Ascending aorta (tissue), 2 donors: ENCODE measurements at regions not wholly inside any gene's neighbourhood (a gene's known extent, or its start where the extent isn't known, plus 50 kb on each side); places are given as distances from the start of the nearest gene placed in this dataset.

Experiments
- DNase-seq, 2 donors: peaks; one replicate each; pipeline ENCODE4 v3.0.0-alpha.2; 2019; ENCODE audit warnings: low spot score in 2 of 2
- H3K27ac ChIP-seq, 2 donors: fragments of 200-600 bp; sonication (generic); one replicate each; pipeline ENCODE4 v1.5.1; 2016 to 2017; ENCODE audit warnings: mild to moderate bottlenecking in 1 of 2
- H3K27me3 ChIP-seq: fragments of 200-600 bp; sonication (generic); one replicate; pipeline ENCODE4 v1.5.1; 2017
- H3K36me3 ChIP-seq, 2 donors: fragments of 200-600 bp; sonication (generic); one replicate each; pipeline ENCODE4 v1.5.1; 2016
- H3K4me1 ChIP-seq, 2 donors: fragments of 200-600 bp; sonication (generic); one replicate each; pipeline ENCODE4 v1.5.1; 2016 to 2017; ENCODE audit warnings: mild to moderate bottlenecking in 1 of 2
- H3K4me3 ChIP-seq, 2 donors: fragments of 200-600 bp; sonication (generic); one replicate each; pipeline ENCODE4 v1.5.1; 2016 to 2017; ENCODE audit warnings: mild to moderate bottlenecking in 1 of 2
- H3K9me3 ChIP-seq, 2 donors: fragments of 200-600 bp; sonication (generic); one replicate each; pipeline ENCODE4 v1.5.1; 2016
- intact Hi-C: fragments of 100-400 bp; cut with DNase I; formaldehyde crosslinking; loops from one replicate; pipeline ENCODE4 v1.15.1; 2023
- TF ChIP-seq, protein P1 (sequence below), 3 experiments: fragments of 200-600 bp in 2 of 3; fragments of 450-650 bp in 1 of 3; sonication (generic) in 2 of 3; IDR thresholded peaks; one replicate each; pipeline ENCODE4 v1.5.1; 2016 to 2019; ENCODE audit warnings: antibody characterized with exemption in 3 of 3, mild to moderate bottlenecking in 1 of 3, moderate library complexity in 1 of 3

DNA sequence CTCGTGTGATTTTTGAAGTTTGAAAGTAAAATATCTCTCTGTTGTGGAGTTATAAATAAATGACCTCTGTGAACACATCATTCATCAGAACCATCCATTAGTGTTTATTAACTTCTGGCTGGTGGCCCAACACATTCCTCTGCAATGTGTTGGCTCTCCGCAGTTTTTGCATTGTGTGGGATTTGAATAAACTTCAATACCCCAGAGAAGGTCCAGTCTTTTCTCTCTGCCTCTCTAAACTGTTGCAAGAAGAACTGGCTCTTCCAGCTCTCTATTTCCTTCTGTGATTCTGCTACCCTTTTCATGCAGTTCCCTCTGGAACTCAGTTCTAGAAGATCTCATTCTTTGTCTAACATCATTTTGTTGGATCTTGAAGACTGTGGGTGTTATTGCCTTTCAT lies 125.0 kb upstream of the ARHGAP42 start:
- Histone ChIP-seq H3K36me3 (no peaks in the 10 kb centered on the region), H3K9me3 (no peaks in the 10 kb centered on the region), H3K4me1 (peaks cover 0 to 3% of the 10 kb centered on the region in 2 donors), H3K27ac (no peak overlapping the region), H3K27me3 (no peaks in the 10 kb centered on the region), H3K4me3 (no peak overlapping the region)
- TF ChIP-seq, protein P1, sequence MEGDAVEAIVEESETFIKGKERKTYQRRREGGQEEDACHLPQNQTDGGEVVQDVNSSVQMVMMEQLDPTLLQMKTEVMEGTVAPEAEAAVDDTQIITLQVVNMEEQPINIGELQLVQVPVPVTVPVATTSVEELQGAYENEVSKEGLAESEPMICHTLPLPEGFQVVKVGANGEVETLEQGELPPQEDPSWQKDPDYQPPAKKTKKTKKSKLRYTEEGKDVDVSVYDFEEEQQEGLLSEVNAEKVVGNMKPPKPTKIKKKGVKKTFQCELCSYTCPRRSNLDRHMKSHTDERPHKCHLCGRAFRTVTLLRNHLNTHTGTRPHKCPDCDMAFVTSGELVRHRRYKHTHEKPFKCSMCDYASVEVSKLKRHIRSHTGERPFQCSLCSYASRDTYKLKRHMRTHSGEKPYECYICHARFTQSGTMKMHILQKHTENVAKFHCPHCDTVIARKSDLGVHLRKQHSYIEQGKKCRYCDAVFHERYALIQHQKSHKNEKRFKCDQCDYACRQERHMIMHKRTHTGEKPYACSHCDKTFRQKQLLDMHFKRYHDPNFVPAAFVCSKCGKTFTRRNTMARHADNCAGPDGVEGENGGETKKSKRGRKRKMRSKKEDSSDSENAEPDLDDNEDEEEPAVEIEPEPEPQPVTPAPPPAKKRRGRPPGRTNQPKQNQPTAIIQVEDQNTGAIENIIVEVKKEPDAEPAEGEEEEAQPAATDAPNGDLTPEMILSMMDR (IDR thresholded peaks at IDR 0.05): no peak
- intact Hi-C loops: no loop called here
- DNase-seq: no peak

DNA sequence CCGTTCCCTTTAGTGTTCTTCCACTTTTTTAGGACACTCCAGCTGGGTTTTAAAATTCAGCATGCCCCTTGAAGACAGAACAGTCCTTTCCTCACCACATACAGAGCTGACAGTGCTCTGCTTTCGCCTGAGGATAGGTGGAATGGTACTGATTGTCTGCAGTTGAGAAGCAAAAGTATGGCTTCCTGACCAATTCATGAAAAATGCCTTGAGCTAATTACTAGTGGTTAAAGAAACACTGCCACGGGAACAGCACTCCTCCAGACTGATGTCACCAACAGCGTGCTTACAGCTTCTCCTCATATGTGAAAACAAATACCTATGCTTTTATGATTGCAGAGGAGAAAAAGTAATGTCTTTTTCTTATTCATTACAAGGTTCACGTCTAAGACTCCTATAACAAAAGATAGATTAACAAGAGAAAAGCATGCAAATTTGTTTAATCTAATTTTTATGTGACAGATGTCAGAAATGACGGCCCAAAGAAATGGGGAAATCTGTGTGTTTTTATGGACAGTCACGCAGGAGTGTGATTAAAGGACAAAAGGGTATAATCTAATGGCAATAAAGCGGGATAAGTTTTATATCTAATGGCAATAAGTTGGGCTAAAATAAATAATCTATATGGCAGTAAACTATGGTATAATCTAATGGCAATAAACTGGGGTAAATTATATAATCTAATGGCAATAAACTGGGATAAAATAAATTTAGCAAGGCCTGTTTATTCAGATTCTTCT lies 123.4 kb upstream of the ARHGAP42 start:
- Histone ChIP-seq H3K27ac (no peak overlapping the region), H3K27me3 (no peaks in the 10 kb centered on the region)

DNA sequence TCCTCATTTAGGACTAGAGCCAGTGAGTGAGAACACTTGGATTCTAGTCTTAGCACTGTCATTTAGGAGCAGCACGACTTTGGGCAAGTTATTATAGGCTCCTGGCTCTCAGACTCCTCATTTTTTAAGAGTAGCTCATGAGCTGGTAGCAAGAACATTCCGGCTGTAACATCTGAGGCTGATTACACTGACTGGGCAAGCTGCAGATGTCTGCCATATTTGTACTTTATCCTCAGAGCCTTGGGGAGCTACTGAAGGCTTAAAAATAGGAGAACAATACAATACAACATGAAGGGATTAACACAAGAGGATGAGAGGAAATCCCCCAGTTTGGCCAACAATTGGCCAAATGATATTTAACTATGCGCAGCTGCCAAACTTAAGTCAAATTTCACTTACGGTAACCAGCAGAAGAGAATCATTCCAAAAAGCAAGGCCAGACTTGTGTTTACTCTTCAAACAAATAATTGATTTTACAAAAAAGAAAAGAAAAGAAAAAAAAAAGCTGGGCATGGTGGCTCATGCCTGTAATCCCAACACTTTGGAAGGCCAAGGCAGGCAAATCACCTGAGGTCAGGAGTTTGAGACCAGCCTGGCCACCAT lies 113.1 kb upstream of the ARHGAP42 start:
- no peak for DNase-seq
- H3K4me1 ChIP-seq: no peaks in the 10 kb centered on the region
- no peaks in the 10 kb centered on the region for H3K9me3 ChIP-seq
- H3K27ac ChIP-seq: no peak overlapping the region
- H3K4me3 ChIP-seq: no peak overlapping the region
- H3K36me3 ChIP-seq: no peaks in the 10 kb centered on the region
- TF ChIP-seq, protein P1 (IDR thresholded peaks at IDR 0.05): no peak
- H3K27me3 ChIP-seq: no peaks in the 10 kb centered on the region
- intact Hi-C loops: no loop called here

More for the DNA sequence above, 123.4 kb upstream of the ARHGAP42 start:
- Histone ChIP-seq H3K4me3 (no peak overlapping the region), H3K9me3 (no peaks in the 10 kb centered on the region), H3K4me1 (peaks cover 0 to 3% of the 10 kb centered on the region in 2 donors), H3K36me3 (no peaks in the 10 kb centered on the region)
- intact Hi-C loops: no loop called here
- TF ChIP-seq, protein P1 (IDR thresholded peaks at IDR 0.05): no peak
- DNase-seq: no peak

DNA sequence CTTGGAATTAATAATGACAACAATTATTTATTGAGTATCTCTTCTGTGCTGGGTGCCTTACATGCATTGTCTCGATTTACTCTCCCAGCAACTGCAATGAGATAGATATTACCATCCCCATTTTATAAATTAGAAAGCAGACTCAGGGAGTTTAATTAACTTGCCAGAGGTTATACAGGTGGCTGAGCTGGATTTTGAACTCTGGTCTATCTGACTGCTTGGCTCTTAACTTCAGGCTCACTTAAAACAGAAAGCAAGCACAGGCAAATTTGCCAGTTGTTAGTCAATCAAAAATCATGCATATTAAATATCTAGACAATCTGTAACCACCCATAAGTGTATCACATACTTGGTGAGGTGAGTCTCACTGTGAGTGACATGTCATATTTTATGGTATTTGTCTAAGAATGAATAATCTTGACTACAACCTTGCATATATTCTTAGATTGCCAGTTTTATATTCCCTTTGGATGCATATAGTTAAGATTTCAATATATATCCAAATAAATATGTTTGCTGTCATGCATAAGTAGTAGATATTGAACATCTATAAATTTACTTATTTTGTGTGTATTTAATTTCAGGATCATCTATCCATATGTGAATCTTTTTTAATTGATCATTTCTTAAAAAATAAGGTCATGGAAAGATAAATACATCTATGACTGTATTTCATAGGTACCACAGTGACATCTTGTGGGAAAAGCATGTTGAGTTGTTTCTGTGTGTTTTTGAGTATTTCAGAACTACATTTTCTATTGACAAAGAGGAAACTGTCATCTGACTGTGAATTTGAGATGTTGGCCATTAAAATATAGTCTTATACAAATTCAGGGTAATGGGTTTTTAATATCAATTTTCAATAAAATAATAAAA lies 112.0 kb upstream of the ARHGAP42 start:
- H3K4me1 ChIP-seq: no peaks in the 10 kb centered on the region
- intact Hi-C loops: loop anchor here (5.0 kb wide), 1 partner anchor 357 kb away; no protein-coding TSS in a partner anchor
- no peaks in the 10 kb centered on the region for H3K36me3 ChIP-seq
- H3K9me3 ChIP-seq: no peaks in the 10 kb centered on the region
- no peak overlapping the region for H3K4me3 ChIP-seq
- H3K27ac ChIP-seq: no peak overlapping the region
- H3K27me3 ChIP-seq: no peaks in the 10 kb centered on the region
- TF ChIP-seq, protein P1 (IDR thresholded peaks at IDR 0.05): peak in 1 of 3 experiments; percentile 27
- no peak for DNase-seq

DNA sequence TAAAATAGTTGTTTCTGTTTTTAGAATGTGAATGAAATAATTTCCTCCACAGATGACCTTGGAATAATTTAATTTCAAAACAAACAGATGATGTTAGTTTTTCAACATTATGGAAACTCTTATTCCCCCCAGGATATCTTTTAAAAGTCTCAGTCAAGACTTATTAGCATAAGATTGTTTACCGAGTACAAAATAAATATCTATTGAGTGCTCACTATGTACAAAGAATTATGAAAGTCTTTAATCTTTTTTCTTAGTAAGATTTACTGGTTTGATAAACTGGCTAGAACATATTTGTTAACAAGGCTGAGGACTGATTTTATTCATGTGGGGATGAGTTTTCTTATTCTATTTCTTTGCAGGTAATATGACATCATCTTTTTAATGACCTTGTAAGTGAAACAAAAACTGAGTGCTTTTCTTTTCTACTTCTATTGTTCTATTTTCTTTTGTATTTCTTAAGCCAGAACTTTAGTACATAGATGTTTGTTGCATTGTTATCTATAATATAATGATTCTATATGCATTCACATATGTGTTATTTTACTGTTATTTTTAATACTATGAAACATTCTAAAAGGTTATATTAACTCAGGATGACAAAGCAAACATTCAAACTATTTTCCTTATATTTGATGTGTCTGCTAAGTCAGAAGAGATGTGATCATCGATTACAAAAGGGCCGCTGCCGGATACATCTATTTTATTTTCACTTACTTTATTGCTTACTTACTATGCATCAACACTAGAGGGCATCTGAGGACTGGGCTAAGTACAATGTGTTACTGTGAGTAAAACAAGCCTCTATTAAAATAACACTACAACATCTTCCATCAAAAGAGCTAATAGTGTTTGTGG lies 111.0 kb upstream of the ARHGAP42 start:
- Histone ChIP-seq H3K4me1 (no peaks in the 10 kb centered on the region), H3K4me3 (no peak overlapping the region), H3K9me3 (no peaks in the 10 kb centered on the region), H3K27ac (no peak overlapping the region), H3K27me3 (no peaks in the 10 kb centered on the region), H3K36me3 (no peaks in the 10 kb centered on the region)
- TF ChIP-seq, protein P1 (IDR thresholded peaks at IDR 0.05): peak in 2 of 3 experiments; percentile 47 to 55
- no peak for DNase-seq
- intact Hi-C loops: loop anchor here (2.0 to 5.0 kb wide), 2 partner anchors 279 to 356 kb away; no protein-coding TSS in a partner anchor
